Thyroid gland (tissue), 4 donors: ENCODE measurements at regions not wholly inside any gene's neighbourhood (a gene's known extent, or its start where the extent isn't known, plus 50 kb on each side); places are given as distances from the start of the nearest gene placed in this dataset.

Experiments used
- POLR2A ChIP-seq, 2 donors: fragments of 450-650 bp; IDR thresholded peaks; one replicate each; pipeline ENCODE4 v1.6.1; 2017; ENCODE audit warnings: antibody characterized with exemption in 2 of 2, mild to moderate bottlenecking in 2 of 2, moderate library complexity in 1 of 2
- TF ChIP-seq, protein P1 (sequence below), 6 experiments: fragments of 200-600 bp in 3 of 6; fragments of 450-650 bp in 3 of 6; sonication (generic) in 3 of 6; IDR thresholded peaks; one replicate each; pipeline ENCODE4 v1.5.1; 2016 to 2019; ENCODE audit warnings: antibody characterized with exemption in 6 of 6, mild to moderate bottlenecking in 2 of 6, inconsistent platforms in 1 of 6, moderate library complexity in 1 of 6

DNA sequence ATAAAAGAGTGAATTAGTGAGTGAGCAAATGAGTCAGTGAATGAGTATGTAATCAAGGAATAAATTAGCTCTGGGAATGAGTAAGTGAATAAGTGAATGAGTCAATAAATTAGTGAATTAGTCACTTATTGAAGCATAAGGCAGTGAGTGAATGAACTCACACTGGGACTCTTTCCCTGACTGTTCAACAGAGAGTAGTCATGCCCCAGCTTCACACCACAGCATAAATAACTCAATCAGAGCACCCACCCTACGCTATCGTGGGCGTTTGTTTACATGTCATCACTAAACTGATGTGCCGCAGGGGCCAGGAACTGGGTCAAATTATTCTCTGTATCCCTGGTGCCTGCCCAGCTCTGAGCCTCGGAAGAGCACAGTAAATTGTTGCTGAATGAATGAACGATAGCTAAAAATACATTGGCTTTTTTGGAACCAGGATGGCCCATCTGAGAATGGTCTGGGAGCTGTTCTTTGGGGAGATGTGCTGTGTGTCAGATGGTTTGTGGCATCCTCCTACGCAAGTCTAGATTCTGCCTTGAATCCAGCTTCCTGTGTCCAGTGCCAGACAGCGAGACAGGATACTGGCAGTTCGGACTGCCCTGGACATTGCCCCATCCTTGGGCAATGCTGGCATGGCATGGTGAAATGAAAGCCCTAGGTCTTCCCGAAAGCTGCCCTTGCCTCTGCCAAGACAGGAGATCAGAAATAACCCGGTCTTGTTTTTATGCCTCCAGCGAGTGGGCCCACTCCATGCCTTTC is 98.0 kb upstream of the RTL1 start:
- TF ChIP-seq, protein P1, sequence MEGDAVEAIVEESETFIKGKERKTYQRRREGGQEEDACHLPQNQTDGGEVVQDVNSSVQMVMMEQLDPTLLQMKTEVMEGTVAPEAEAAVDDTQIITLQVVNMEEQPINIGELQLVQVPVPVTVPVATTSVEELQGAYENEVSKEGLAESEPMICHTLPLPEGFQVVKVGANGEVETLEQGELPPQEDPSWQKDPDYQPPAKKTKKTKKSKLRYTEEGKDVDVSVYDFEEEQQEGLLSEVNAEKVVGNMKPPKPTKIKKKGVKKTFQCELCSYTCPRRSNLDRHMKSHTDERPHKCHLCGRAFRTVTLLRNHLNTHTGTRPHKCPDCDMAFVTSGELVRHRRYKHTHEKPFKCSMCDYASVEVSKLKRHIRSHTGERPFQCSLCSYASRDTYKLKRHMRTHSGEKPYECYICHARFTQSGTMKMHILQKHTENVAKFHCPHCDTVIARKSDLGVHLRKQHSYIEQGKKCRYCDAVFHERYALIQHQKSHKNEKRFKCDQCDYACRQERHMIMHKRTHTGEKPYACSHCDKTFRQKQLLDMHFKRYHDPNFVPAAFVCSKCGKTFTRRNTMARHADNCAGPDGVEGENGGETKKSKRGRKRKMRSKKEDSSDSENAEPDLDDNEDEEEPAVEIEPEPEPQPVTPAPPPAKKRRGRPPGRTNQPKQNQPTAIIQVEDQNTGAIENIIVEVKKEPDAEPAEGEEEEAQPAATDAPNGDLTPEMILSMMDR (IDR thresholded peaks at IDR 0.05): no peak
- no peak for TF ChIP-seq POLR2A (IDR thresholded peaks at IDR 0.05)
